ENCODE measurements at regions not wholly inside any gene's neighbourhood (a gene's known extent, or its start where the extent isn't known, plus 50 kb on each side); places are given as distances from the start of the nearest gene placed in this dataset.
"Not testable (repeated sequence)": the region's sequence is repeated elsewhere in the genome, so short reads cannot be mapped to it uniquely, and the experiment has no call there.

DNA sequence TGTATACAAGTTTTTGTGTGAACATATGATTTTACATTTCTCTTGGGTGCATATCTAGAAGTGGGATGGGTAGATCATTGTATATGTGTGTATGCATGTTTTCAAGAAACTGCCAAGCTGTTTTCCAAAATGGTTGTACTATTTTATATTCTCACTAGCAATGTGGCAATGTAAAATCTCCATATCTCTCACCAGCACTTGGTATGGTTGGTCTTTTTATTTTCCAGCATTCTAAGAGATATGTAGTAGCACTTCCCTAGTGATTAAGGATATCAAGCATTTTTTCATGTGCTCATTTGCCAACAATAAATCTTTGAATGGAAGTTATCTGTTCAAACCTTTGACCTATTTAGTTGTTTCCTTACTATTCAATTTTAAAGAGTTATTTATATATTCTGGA is 310.7 kb downstream of the ZNF326 start:
- DNase-seq (ENCODE audit: low read depth, low spot score): no peak

DNA sequence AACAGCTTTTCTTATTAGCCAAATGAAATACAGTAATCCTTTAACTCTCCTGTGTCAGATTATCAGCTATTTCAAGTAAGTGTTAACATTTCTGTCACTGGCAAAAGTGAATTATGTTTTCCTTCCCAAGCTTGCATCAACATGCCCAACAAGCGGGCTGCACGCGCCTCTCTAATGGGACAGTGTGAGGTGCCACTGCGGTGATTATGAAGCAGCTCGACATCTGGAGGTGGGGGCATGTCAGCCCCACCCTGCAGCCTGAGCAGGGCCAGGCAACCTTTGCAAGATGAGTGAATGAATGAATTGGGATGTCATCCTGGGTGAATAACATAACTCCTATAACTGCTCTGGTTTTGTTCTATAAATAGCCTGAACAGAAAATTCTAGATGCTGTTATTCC is 301.4 kb downstream of the ZNF326 start:
- DNase-seq (ENCODE audit: low read depth, low spot score): no peak

- DNase-seq (ENCODE audit: low read depth, low spot score): no peak
These were observed 300.6 kb downstream of the ZNF326 start for GRCh38 chr1:90295534-90295933.

DNA sequence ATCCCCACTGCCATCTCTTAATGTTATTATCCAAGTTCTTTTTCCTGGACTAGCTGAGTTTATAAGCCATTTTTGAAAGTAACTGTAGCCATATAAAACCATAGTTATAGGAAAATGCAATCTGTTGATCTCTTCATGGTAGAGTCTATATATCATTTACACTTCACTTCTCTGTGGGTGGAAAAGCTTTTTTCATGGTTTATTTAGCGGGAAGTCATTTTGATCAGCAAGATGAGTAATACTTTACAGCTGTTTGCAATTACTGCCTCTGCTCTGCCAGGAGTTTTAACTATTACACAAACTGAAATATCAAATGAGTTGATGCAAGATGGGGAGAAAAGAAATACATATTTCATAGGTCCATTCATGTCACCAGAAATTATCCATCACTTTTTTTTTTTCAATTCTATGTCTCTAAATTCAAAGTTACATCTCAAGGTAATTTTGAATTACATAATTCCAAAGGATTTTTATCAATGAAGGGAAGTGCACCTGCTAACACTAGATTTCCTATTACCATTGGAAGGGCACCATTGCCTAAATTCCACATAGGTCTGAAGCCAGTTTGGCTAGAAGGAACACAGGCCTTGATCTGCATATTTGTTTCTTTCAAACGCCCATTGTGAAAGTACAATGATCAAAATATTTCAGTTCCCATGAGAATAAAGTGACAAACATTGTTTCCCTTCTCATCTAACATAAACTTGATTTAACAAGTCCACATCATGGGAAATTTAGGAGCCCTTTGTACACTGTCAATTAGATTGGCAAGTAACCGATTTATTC is 296.7 kb downstream of the ZNF326 start:
- no peak for DNase-seq (ENCODE audit: low read depth, low spot score)

- no peak for DNase-seq (ENCODE audit: low read depth, low spot score)
These were observed 287.9 kb downstream of the ZNF326 start for GRCh38 chr1:90282811-90283210.

DNA sequence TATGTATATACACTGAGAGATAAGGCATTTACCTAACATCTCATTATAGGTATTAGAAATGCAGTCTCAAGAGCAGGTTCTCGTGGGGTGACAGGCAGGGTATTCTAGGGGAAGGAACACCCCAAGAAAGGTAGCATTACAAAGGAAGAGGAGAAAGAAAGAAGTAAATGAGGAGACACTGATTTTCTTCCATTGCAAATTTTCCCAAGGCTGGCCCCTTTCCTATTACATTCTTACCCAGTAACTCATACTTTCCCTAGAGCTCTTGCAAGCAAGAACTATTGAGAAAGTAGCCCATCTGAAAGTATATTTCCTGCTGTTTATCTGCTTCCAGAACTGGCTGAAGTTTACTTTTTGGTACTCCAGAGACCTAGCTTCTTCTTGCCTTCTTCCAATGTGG is 287.0 kb downstream of the ZNF326 start:
- DNase-seq (ENCODE audit: low read depth, low spot score): not testable (repeated sequence)

GRCh38 chr1:90277270-90277669 is 282.4 kb downstream of the ZNF326 start:
- no peak for DNase-seq (ENCODE audit: low read depth, low spot score)

DNA sequence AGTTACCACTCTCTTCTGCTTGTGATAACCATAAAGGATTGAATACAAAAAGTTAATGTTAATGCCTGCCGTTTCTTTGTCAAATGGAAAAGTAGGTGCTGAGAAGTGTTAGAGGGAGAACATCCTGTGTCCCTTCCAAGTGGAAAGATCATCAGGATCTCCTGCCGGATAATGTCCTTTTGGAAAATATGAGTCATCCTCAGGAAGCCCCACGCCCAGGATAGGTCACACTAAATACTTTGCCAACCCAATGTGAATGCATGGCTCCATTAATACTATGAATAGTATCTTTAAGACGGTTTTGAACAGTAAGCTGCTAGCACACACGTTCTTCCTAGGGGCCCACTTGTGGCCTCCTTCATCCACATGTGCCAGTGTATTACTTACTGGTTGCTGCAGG is 279.5 kb downstream of the ZNF326 start:
- no peak for DNase-seq (ENCODE audit: low read depth, low spot score)

DNA sequence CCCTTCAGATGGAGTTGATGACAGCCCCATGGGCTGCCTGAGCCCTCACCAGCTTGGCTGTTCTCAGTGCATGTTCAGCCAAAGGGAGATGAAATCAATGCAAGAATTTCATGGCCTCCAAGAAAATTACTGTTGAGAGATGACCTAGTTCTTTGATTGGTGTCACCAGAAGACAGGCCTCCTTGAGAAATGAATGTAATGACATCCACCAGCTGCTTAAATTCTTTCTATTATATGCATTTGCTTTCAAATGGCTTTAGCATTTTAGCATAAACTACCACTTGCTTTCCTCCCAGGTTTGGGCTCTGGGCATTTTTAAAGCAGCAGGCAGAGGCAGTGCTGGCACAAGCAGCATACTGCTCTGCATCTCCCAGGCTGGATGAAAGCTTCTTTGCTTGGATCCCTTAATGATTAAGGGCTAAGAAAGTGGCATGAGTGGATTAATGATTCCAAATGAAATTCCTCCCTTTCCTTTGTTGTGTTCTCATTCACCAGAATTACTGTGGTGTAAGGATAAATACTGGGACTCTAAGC is 278.4 kb downstream of the ZNF326 start:
- no peak for DNase-seq (ENCODE audit: low read depth, low spot score)

- no peak for DNase-seq (ENCODE audit: low read depth, low spot score)
These were observed 267.9 kb downstream of the ZNF326 start for GRCh38 chr1:90262791-90263190.

DNA sequence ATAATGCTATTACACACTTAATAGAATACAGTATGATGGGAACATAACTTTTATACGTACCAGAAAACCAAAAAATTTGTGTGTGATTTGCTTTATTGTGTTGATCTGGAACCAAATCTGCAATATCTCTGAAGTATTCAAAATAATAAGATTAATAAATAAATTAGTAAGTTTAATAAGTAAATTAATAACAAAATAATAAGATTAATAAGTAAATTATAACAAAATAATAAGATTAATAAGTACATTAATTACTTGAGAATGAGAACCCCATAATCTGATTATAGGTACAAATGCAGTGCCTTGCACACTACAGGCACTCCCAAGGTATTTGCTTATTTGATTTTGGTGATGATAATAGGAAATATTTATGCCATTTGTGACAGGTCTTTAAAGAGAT is 267.4 kb downstream of the ZNF326 start:
- DNase-seq (ENCODE audit: low read depth, low spot score): no peak

DNA sequence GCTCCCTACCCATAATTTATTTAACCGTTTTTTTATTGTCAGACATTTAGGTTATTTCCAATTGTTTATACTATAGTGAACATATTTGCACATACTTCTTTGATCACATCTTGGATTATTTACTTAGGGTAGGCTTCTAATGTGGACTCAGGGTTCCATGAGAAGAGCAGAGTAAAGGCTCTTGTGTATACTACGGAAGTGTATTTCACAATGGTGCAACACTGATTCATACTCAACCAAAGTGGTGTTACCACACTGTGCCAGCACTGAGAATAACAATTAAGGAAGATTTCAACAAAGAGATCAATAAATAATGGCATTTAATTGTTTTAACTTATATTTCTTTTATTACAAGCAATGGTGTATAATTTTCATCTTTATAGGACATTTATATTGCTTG is 251.2 kb downstream of the ZNF326 start:
- no peak for DNase-seq (ENCODE audit: low read depth, low spot score)

- no peak for DNase-seq (ENCODE audit: low read depth, low spot score)
These were observed 241.6 kb downstream of the ZNF326 start for GRCh38 chr1:90236493-90236892.

- DNase-seq (ENCODE audit: low read depth, low spot score): no peak
These were observed 228.5 kb downstream of the ZNF326 start for GRCh38 chr1:90223401-90223800.

- no peak for DNase-seq (ENCODE audit: low read depth, low spot score)
These were observed 226.2 kb downstream of the ZNF326 start for GRCh38 chr1:90220941-90221693.

- DNase-seq (ENCODE audit: low read depth, low spot score): no peak
These were observed 225.6 kb downstream of the ZNF326 start for GRCh38 chr1:90220496-90220895.

- not testable (repeated sequence) for DNase-seq (ENCODE audit: low read depth, low spot score)
These were observed 224.4 kb downstream of the ZNF326 start for GRCh38 chr1:90219166-90219871.

DNA sequence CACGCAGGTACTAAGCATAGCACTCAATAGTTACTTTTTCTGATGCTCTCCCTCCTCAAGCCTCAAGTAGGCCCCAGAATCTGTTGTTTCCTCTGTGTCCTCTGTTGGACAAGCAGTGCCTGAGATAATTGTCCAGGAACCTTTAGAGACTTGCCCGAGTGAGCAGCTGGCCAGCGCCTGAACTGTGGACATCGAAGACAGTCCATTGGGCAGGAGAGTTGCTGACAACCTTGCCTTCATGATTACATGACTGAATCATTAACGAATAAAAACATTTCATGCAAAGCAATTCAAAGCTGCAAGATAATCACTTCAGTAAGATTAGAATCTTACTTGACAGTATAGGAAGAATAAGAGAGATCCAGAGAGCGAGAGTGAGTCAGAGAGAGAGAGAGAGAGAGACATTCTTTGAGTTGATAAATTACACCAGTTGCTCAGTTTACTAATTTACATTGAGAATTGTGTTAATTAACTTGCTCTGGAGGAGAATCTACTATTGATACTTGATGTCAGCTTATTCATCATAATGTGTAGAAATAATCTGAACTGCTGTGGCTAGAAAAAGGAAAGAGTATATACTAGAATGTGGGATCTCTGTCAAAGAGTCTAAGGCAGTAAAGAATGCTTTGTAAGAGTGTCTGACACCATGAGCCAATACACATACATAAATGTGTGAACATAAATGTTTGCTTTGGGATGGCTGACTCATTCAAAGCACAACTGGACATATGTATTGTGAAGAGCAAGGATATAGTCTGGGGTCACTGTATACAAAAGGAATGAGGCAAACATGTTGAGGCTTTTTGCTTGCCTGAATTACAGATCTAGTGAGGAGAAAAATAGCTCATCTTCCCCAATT is 216.0 kb downstream of the ZNF326 start:
- no peak for DNase-seq (ENCODE audit: low read depth, low spot score)

GRCh38 chr1:90208949-90209348 is 214.0 kb downstream of the ZNF326 start:
- DNase-seq (ENCODE audit: low read depth, low spot score): no peak

DNA sequence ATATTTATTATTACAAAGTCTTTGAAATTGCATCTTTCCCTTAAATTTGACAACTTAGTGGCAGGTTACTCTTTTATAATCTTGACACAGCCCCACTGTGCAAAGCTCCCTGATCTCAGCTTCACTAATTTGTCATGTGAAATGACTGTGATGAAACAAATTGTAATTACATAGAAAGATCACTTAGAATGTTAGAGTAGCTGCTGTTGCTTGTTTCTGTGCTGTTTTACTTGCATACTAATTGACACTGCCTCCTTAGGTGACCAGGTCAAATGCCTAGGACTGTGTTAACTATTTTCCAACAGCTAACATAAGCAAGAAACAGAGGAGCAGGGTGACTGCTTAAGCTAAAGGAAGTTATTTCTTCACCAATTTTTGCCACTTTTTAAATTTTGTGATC is 211.3 kb downstream of the ZNF326 start:
- no peak for DNase-seq (ENCODE audit: low read depth, low spot score)

DNA sequence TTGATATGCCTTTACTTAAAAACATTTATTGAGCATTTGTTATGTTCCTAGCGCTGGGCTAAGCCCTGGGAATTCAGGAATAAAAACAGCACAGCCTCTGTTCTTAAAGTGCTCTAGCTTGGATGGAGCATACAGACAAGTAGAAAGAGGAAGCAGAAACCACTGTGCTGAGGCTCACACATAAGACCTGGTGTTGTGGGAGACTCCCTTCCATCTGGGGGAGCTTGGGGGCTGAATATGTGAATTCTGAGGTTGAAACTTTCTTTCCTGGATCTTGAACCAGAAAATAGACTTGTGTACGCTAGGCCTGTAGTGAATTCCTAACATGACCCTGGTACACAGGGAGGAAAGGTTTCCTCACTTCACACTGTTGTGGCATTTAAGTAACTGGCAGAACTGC is 209.9 kb downstream of the ZNF326 start:
- no peak for DNase-seq (ENCODE audit: low read depth, low spot score)

All from iPS DF 19.7 (cell line).